ENCODE measurements at regions not wholly inside any gene's neighbourhood (a gene's known extent, or its start where the extent isn't known, plus 50 kb on each side); places are given as distances from the start of the nearest gene placed in this dataset.

DNA sequence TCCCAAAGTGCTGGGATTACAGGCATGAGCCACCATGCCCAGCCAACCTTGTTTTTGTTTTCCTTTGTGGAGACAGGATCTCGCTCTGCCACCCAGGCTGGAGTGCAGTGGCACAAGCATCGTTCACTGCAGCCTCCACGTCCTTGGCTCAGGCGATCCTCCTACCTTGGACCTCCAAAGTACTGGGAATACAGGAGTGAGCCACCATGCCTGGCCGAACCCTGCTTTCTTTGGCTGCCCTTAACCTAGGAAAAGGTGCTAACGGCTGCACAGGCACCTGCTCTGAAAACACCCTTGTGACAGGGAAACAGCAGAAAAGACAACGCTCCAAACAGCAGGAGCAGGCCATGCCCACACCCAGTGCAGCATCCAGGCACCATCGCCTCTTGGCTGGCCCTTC is 71.9 kb downstream of the OAT start:
- TF ChIP-seq, protein P1, sequence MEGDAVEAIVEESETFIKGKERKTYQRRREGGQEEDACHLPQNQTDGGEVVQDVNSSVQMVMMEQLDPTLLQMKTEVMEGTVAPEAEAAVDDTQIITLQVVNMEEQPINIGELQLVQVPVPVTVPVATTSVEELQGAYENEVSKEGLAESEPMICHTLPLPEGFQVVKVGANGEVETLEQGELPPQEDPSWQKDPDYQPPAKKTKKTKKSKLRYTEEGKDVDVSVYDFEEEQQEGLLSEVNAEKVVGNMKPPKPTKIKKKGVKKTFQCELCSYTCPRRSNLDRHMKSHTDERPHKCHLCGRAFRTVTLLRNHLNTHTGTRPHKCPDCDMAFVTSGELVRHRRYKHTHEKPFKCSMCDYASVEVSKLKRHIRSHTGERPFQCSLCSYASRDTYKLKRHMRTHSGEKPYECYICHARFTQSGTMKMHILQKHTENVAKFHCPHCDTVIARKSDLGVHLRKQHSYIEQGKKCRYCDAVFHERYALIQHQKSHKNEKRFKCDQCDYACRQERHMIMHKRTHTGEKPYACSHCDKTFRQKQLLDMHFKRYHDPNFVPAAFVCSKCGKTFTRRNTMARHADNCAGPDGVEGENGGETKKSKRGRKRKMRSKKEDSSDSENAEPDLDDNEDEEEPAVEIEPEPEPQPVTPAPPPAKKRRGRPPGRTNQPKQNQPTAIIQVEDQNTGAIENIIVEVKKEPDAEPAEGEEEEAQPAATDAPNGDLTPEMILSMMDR (IDR thresholded peaks at IDR 0.05; ENCODE audit: insufficient read depth, low read depth, low read length), result no peak
- H3K4me3 ChIP-seq (ENCODE audit: low read depth, low read length), result no peak overlapping the region
- DNase-seq (ENCODE audit: low read depth), result no peak

DNA sequence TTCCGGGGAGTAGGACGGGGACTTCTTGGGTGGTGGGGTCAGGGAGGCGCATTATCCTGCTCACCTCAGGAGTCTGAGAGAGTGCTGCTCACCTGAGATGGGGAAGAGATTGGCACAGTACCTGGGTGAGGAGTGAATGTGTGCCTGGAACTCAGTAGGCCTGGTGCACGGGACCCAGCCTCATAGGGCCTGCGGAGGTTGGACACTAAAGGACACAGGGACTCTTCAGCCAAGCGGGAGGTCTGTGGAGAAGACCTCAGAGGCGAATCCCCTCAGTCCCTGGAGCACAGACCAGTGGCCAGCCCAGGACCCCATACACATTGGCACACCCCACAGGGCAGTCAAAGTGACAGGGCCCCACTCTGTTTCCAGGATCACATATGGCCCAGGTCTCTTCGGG is 73.2 kb downstream of the OAT start:
- TF ChIP-seq, protein P1 (IDR thresholded peaks at IDR 0.05; ENCODE audit: insufficient read depth, low read depth, low read length), result no peak
- DNase-seq (ENCODE audit: low read depth), result no peak
- no peak overlapping the region for H3K4me3 ChIP-seq (ENCODE audit: low read depth, low read length)

DNA sequence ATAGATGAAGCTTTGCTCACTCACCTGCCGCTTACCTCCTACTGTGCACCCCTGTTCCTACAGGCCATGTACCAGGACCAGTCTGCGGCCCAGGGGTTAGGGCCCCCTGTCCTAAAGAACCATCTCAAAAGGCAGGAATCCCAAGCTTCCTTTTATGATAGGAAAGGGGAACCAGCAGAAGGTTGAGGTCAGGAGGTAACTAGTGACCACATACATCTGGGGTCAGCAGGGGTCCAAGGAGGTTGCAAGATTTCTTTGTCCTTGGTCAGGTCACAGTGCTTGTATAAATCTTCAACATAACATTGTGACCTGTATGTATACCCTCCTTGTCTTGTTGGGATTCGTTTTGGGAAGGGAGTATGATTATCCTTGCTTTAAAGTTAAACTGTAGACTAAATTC is 73.8 kb downstream of the OAT start:
- TF ChIP-seq, protein P1 (IDR thresholded peaks at IDR 0.05; ENCODE audit: insufficient read depth, low read depth, low read length), result no peak
- no peak overlapping the region for H3K4me3 ChIP-seq (ENCODE audit: low read depth, low read length)
- DNase-seq (ENCODE audit: low read depth), result no peak

DNA sequence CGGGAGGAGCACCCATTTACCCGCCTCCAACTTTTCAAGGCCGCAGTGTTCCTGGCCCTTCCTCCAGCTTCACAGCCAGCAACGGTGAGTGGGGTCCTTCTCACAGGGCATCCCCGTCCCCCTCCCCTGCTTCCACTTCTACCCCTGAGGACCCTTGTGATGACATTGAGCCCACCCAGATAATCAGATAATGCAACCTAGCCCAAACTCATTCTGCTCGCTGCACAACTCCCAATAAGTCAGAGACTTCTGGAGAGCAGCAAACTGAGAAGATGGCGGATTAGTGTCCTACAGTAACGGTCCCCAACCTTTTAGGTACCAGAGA is 74.5 kb downstream of the OAT start:
- no peak overlapping the region for H3K4me3 ChIP-seq (ENCODE audit: low read depth, low read length)
- TF ChIP-seq, protein P1 (IDR thresholded peaks at IDR 0.05; ENCODE audit: insufficient read depth, low read depth, low read length), result no peak
- no peak for DNase-seq (ENCODE audit: low read depth)

DNA sequence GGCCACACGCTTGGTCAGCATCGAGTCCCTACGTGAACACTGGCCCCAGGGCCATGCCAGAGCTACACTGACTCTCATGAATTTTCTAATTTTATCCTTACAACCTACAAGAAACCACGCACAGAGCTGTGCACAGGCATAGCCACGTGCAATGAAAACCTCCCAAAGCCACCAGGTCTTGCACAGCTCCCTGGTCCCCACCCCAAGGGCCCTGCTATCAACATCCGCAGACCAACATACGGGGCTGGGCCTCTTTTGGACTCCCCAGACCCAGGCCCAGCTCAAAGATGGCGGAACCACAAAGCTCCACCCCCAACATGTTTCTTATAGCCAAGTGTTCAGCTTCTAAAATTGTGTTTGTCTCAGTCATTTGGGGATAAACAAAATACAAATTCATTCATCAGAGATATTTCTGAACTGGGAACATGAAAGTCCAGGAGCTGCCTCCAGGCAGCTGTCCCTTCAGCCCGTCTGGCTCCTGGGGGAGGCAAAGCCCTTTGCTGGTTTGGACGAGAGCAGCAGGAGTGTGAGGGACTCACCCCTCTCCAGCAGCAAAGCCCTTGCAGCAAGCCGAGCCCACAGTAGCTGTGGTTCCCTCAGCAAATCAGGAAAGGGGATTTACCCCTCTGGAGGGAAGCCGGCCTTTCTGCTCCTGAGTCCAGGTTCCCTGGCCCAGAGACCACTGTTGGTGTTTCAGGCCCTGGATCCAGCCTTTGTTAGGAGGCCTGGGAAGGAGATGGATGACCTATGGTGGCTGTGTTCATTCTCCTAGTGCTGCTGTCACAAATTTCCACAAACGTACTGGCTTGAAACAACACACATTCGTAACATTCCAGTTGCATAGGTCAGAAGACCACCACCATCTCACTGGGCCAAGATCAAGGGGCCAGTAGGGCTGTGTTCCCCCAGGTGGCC is 75.1 kb downstream of the OAT start:
- TF ChIP-seq, protein P1 (IDR thresholded peaks at IDR 0.05; ENCODE audit: insufficient read depth, low read depth, low read length), result no peak
- DNase-seq (ENCODE audit: low read depth), result no peak
- H3K4me3 ChIP-seq (ENCODE audit: low read depth, low read length), result no peak overlapping the region

DNA sequence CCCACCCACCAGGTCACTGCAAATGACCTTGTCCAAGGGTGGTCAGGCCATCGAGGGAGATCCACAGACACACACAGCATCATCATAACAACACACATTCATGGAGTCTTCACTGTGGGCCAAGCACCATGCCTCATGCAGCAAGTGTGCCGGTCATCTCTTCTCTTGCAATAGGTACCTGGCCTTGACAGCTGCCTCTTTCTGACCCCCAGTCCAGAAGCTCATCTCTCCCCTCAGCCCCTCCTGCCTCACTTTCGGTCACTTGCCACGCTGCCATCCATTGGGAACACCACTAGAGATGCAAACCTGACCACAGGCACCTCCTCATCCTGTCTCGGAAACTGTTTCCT is 75.9 kb downstream of the OAT start:
- TF ChIP-seq, protein P1 (IDR thresholded peaks at IDR 0.05; ENCODE audit: insufficient read depth, low read depth, low read length), result no peak
- DNase-seq (ENCODE audit: low read depth), result no peak
- no peak overlapping the region for H3K4me3 ChIP-seq (ENCODE audit: low read depth, low read length)

All from fibroblast of villous mesenchyme (primary cell).